ENCODE measurements at regions not wholly inside any gene's neighbourhood (a gene's known extent, or its start where the extent isn't known, plus 50 kb on each side); places are given as distances from the start of the nearest gene placed in this dataset.
"Not testable (repeated sequence)": the region's sequence is repeated elsewhere in the genome, so short reads cannot be mapped to it uniquely, and the experiment has no call there.

DNA sequence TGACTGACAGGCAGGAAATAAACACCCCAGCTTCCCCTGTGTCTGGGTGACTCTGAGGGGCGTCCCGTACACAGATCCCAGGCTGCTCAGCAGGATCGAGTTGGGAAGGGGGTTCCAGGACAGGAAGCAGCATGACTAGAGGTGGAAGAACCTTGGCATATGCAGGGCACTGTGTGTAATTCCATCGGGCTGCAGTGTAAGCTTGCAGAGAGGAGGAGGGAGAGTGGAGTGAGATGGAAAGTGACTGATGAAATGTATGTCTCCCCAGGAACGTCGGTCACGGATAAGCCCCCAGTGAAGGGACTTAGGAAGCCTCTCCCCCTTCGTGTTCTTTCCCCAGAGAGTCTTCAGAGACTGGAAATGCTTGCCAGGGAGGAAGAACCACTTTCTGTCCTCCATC lies 198.4 kb upstream of the SULF2 start:
- TF ChIP-seq CTCF, POLR2A (IDR thresholded peaks at IDR 0.05): not testable (repeated sequence)

Measured in body of pancreas (tissue), 4 donors.